NB4 (cell line): ENCODE measurements at regions not wholly inside any gene's neighbourhood (a gene's known extent, or its start where the extent isn't known, plus 50 kb on each side); places are given as distances from the start of the nearest gene placed in this dataset.

ENCODE experiments used
- CTCF ChIP-seq: IDR thresholded peaks from one replicate; pipeline ENCODE4 v1.5.1; 2012; ENCODE audit warnings: low read depth, low read length
- MAX ChIP-seq: IDR thresholded peaks from 2 replicates; pipeline ENCODE4 v1.6.1; 2011; ENCODE audit warnings: low read depth, low read length
- MYC ChIP-seq: IDR thresholded peaks from 2 replicates; pipeline ENCODE4 v1.6.1; 2011; ENCODE audit warnings: low read depth, low read length

- TF ChIP-seq CTCF (no peak), MAX (no peak), MYC (no peak)
These were observed 263.1 kb downstream of the CGGBP1 start for GRCh38 chr3:87795701-87796100.
